Progenitor cell of endocrine pancreas (in vitro differentiated cells): ENCODE measurements at regions not wholly inside any gene's neighbourhood (a gene's known extent, or its start where the extent isn't known, plus 50 kb on each side); places are given as distances from the start of the nearest gene placed in this dataset.
A peak's percentile ranks its signal among the peaks of the same experiment; 100 is the strongest.

Source experiments
- DNase-seq: peaks from one replicate; pipeline ENCODE4 v3.0.0; 2021; ENCODE audit warnings: low spot score; ENCODE audit not compliant: unreplicated experiment
- H3K27ac Mint-ChIP-seq: 2 replicates; pipeline ENCODE4 v1.8.0; 2021; ENCODE audit warnings: mild to moderate bottlenecking, moderate library complexity, mixed read lengths
- H3K27me3 Mint-ChIP-seq: 2 replicates; pipeline ENCODE4 v1.8.0; 2021; ENCODE audit warnings: mixed read lengths
- H3K36me3 Mint-ChIP-seq: 2 replicates; pipeline ENCODE4 v1.8.0; 2022; ENCODE audit warnings: mixed read lengths; ENCODE audit not compliant: insufficient read depth
- H3K4me1 Mint-ChIP-seq: 2 replicates; pipeline ENCODE4 v1.8.0; 2021; ENCODE audit warnings: low read depth, mixed read lengths
- H3K4me3 Mint-ChIP-seq: 2 replicates; pipeline ENCODE4 v1.8.0; 2021; ENCODE audit warnings: low read depth, mild to moderate bottlenecking, moderate library complexity, mixed read lengths
- H3K9me3 Mint-ChIP-seq: 2 replicates; pipeline ENCODE4 v1.8.0; 2021; ENCODE audit warnings: low read depth, mixed read lengths
- CTCF ChIP-seq: fragments of 200-600 bp; sonication (generic); IDR thresholded peaks from one replicate; pipeline ENCODE4 v1.5.0; 2021; ENCODE audit warnings: antibody characterized with exemption, mild to moderate bottlenecking; ENCODE audit not compliant: unreplicated experiment

- peaks cover 38% of the 10 kb centered on the region for H3K27me3 Mint-ChIP-seq
- peak; percentile 18 for TF ChIP-seq CTCF
- peak overlapping the region; percentile 91 for H3K27ac Mint-ChIP-seq
These were observed 96.0 kb downstream of the INHBB start for GRCh38 chr2:120441744-120442471.

DNA sequence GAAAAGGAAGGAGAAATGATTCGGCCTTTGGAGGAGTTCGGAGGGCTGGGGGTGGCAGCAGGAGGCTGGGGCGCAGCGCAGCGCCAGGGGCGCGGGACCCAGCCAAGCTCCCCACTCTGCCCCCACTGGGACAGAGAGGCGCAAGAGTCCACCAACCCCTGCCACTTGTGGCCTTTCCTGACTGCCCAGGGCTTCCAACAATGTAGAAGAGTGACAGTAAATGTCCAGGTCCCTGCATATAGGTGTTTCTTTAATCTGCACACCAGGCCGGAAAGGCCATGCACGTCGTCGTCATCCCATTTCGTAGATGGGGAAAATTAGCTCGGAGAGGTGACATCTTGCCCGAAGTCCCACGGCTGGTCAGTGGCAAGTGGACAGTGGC lies 96.6 kb downstream of the INHBB start:
- H3K27me3 Mint-ChIP-seq: peaks cover 40% of the 10 kb centered on the region
- H3K36me3 Mint-ChIP-seq: no peaks in the 10 kb centered on the region

More at GRCh38 chr2:120441744-120442471, 96.0 kb downstream of the INHBB start:
- Mint-ChIP-seq H3K4me3 (peak overlapping the region; percentile 80), H3K9me3 (no peaks in the 10 kb centered on the region), H3K4me1 (peaks cover 14% of the 10 kb centered on the region), H3K36me3 (no peaks in the 10 kb centered on the region)
- peak; percentile 41 for DNase-seq

DNA sequence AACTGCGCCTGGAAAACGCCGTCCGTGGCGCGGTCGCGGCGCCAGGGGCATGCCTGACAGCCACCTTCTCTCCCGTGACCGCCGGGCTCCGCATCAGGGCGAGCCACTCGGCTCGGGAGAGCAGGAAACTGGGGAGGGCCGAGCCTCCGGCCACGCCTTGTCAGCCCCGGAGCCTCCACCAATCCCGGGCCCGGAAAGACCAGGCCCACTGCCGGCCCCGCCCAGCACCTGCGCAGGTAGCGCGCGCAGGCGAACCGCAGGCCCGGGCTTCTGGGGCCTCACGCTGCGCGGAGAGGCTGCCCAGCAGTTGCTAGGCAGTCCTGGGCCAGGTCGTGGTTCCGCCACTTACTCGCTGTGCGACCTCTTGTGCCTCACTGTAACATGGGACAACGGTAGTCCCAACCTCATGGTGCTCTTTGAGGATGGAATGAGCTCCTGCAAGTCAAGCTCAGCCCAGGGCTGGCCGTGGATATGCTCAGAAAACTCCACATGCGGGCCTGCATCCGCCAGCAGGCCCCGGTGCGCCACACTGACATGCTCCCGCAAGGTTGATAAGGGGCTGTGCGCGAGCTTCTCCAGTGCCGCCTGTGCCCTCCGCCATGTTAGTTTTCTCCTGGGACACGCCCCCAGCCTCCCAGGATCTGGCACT lies 97.1 kb downstream of the INHBB start:
- peak; percentile 83 for DNase-seq
- H3K4me1 Mint-ChIP-seq: peaks cover 14% of the 10 kb centered on the region
- H3K9me3 Mint-ChIP-seq: no peaks in the 10 kb centered on the region
- TF ChIP-seq CTCF: no peak
- no peaks in the 10 kb centered on the region for H3K36me3 Mint-ChIP-seq
- peak overlapping the region; percentile 80 for H3K4me3 Mint-ChIP-seq
- H3K27ac Mint-ChIP-seq: peak overlapping the region; percentile 91
- H3K27me3 Mint-ChIP-seq: peaks cover 44% of the 10 kb centered on the region

More for the DNA sequence above, 96.6 kb downstream of the INHBB start:
- Mint-ChIP-seq H3K9me3 (no peaks in the 10 kb centered on the region), H3K27ac (peak overlapping the region; percentile 91), H3K4me3 (peak overlapping the region; percentile 80), H3K4me1 (peaks cover 14% of the 10 kb centered on the region)
- DNase-seq: no peak
- TF ChIP-seq CTCF: no peak

- peaks cover 14% of the 10 kb centered on the region for H3K4me1 Mint-ChIP-seq
- H3K27ac Mint-ChIP-seq: no peak overlapping the region
- no peaks in the 10 kb centered on the region for H3K36me3 Mint-ChIP-seq
- DNase-seq: no peak
- peaks cover 40% of the 10 kb centered on the region for H3K27me3 Mint-ChIP-seq
- no peak overlapping the region for H3K4me3 Mint-ChIP-seq
- H3K9me3 Mint-ChIP-seq: no peaks in the 10 kb centered on the region
- no peak for TF ChIP-seq CTCF
These were observed 98.0 kb downstream of the INHBB start for GRCh38 chr2:120443946-120444345.

- no peaks in the 10 kb centered on the region for H3K9me3 Mint-ChIP-seq
- H3K27me3 Mint-ChIP-seq: peaks cover 36% of the 10 kb centered on the region
- no peaks in the 10 kb centered on the region for H3K36me3 Mint-ChIP-seq
- no peak overlapping the region for H3K27ac Mint-ChIP-seq
- no peak for TF ChIP-seq CTCF
- H3K4me1 Mint-ChIP-seq: peaks cover 14% of the 10 kb centered on the region
- no peak for DNase-seq
- H3K4me3 Mint-ChIP-seq: no peak overlapping the region
These were observed 98.8 kb downstream of the INHBB start for GRCh38 chr2:120444691-120445240.
